IMR-90 (cell line): ENCODE measurements at regions not wholly inside any gene's neighbourhood (a gene's known extent, or its start where the extent isn't known, plus 50 kb on each side); places are given as distances from the start of the nearest gene placed in this dataset.

ENCODE experiments used
- ATAC-seq: fragments of 200-7000 bp; cut with Tn5 transposase; 2 replicates; pipeline ENCODE4 v1.9.1; 2020; ENCODE audit warnings: low read depth, mild to moderate bottlenecking, moderate library complexity
- BruUV-seq: library from RNA; stranded (reverse); fragments of 400-500 nt; replicated peaks from 2 replicates; lab custom pipeline; 2021; lab: Mats Ljungman, UMichigan
- CTCF ChIA-PET: fragments of 300-600 bp; formaldehyde crosslinking; extraction: SDS; loops from one replicate; lab custom pipeline; 2021; ENCODE audit warnings: antibody characterized with exemption; lab: Yijun Ruan, JAX
- POLR2A ChIA-PET: fragments of 300-600 bp; sonication (Branson Sonifier 250); formaldehyde crosslinking; loops from one replicate; lab custom pipeline; 2022; ENCODE audit warnings: antibody characterized with exemption; ENCODE audit not compliant: unreplicated experiment; lab: Charles Lee
- DNase-seq: peaks from one replicate; pipeline ENCODE4 v3.0.0; 2013
- H2AFZ ChIP-seq: replicated peaks from 2 replicates; pipeline ENCODE3; 2013; ENCODE audit warnings: low read length, mild to moderate bottlenecking; ENCODE audit not compliant: poor library complexity
- H2AK5ac ChIP-seq: 2 replicates; pipeline ENCODE4 v1.6.1; 2013; ENCODE audit warnings: low read depth, low read length, inconsistent platforms
- H2AK9ac ChIP-seq: replicated peaks from 2 replicates; pipeline ENCODE3; 2013; ENCODE audit warnings: mild to moderate bottlenecking, low read depth, low read length, moderate library complexity; ENCODE audit not compliant: poor library complexity
- H2BK120ac ChIP-seq: 2 replicates; pipeline ENCODE4 v1.6.1; 2013; ENCODE audit warnings: low read depth, low read length, inconsistent platforms
- H2BK15ac ChIP-seq: 3 replicates; pipeline ENCODE4 v1.6.1; 2013; ENCODE audit warnings: low read depth, low read length, inconsistent platforms
- H2BK20ac ChIP-seq: 2 replicates; pipeline ENCODE4 v1.6.1; 2013; ENCODE audit warnings: low read depth, mild to moderate bottlenecking, inconsistent platforms, low read length, moderate library complexity
- H2BK5ac ChIP-seq: 2 replicates; pipeline ENCODE4 v1.6.1; 2013; ENCODE audit warnings: mild to moderate bottlenecking, low read depth, low read length, inconsistent platforms; ENCODE audit not compliant: poor library complexity, severe bottlenecking
- H3K14ac ChIP-seq: replicated peaks from 2 replicates; pipeline ENCODE4 v1.6.1; 2013; ENCODE audit warnings: low read depth, low read length, inconsistent platforms
- H3K18ac ChIP-seq: 2 replicates; pipeline ENCODE4 v1.6.1; 2013; ENCODE audit warnings: low read depth, low read length, control low read depth
- H3K23ac ChIP-seq: 2 replicates; pipeline ENCODE4 v1.6.1; 2013; ENCODE audit warnings: low read depth, low read length, inconsistent platforms
- H3K27ac ChIP-seq: 2 replicates; pipeline ENCODE4 v1.5.1; 2013; ENCODE audit warnings: mild to moderate bottlenecking, control low read depth, low read length; ENCODE audit not compliant: insufficient read depth
- H3K27me3 ChIP-seq: 2 replicates; pipeline ENCODE4 v1.6.1; 2013; ENCODE audit warnings: low read length; ENCODE audit not compliant: control insufficient read depth, insufficient read depth
- H3K36me3 ChIP-seq: 2 replicates; pipeline ENCODE4 v1.6.1; 2013; ENCODE audit warnings: low read length, mixed read lengths; ENCODE audit not compliant: control insufficient read depth, insufficient read depth
- H3K4ac ChIP-seq: 2 replicates; pipeline ENCODE4 v1.6.1; 2013; ENCODE audit warnings: low read depth, low read length, inconsistent platforms
- H3K4me1 ChIP-seq: 2 replicates; pipeline ENCODE4 v1.6.1; 2013; ENCODE audit warnings: low read length, mixed read lengths; ENCODE audit not compliant: control insufficient read depth, insufficient read depth
- H3K4me2 ChIP-seq: 2 replicates; pipeline ENCODE4 v1.6.1; 2013; ENCODE audit warnings: low read depth, mild to moderate bottlenecking, control low read depth, low read length, moderate library complexity
- H3K4me3 ChIP-seq: 2 replicates; pipeline ENCODE4 v1.5.1; 2013; ENCODE audit warnings: low read depth, mild to moderate bottlenecking, control low read depth, low read length, moderate library complexity; ENCODE audit not compliant: insufficient read depth
- H3K56ac ChIP-seq: 2 replicates; pipeline ENCODE4 v1.6.1; 2013; ENCODE audit warnings: low read length, inconsistent platforms; ENCODE audit not compliant: insufficient read depth; ENCODE audit errors: extremely low read depth
- H3K79me1 ChIP-seq, 2 experiments: 2 replicates each; pipeline ENCODE4 v1.6.1; 2013; ENCODE audit warnings: low read length in 2 of 2, inconsistent platforms in 1 of 2, low read depth in 1 of 2
- H3K9ac ChIP-seq: 2 replicates; pipeline ENCODE4 v1.6.1; 2013; ENCODE audit warnings: low read depth, low read length, control low read depth
- H3K9me1 ChIP-seq: 2 replicates; pipeline ENCODE4 v1.6.1; 2013; ENCODE audit warnings: low read length, inconsistent platforms; ENCODE audit not compliant: insufficient read depth
- H3K9me3 ChIP-seq: 2 replicates; pipeline ENCODE4 v1.6.1; 2013; ENCODE audit warnings: low read length; ENCODE audit not compliant: control insufficient read depth, insufficient read depth
- H4K20me1 ChIP-seq: 2 replicates; pipeline ENCODE4 v1.6.1; 2013; ENCODE audit warnings: low read length, inconsistent platforms; ENCODE audit not compliant: insufficient read depth
- H4K5ac ChIP-seq: 2 replicates; pipeline ENCODE4 v1.6.1; 2013; ENCODE audit warnings: mild to moderate bottlenecking, low read depth, low read length, control low read depth
- H4K8ac ChIP-seq, 2 experiments: 2 replicates each; pipeline ENCODE4 v1.6.1; 2013; ENCODE audit warnings: low read depth in 2 of 2, low read length in 2 of 2, control low read depth in 1 of 2, inconsistent platforms in 1 of 2
- H4K91ac ChIP-seq: 2 replicates; pipeline ENCODE4 v1.6.1; 2013; ENCODE audit warnings: low read depth, low read length, inconsistent platforms; ENCODE audit not compliant: insufficient read depth
- CEBPB ChIP-seq: IDR thresholded peaks from 2 replicates; pipeline ENCODE4 v1.6.1; 2012; ENCODE audit warnings: low read depth, low read length, improper control_type of control experiment
- NFE2L2 ChIP-seq: fragments of 150-350 bp; IDR thresholded peaks from 2 replicates; pipeline ENCODE4 v1.6.1; 2016; ENCODE audit warnings: low read depth, mild to moderate bottlenecking, low read length
- WGBS, 2 experiments: methylation state at CpG; one replicate each; pipeline versions ENCODE4 v1.1.5 to v1.1.7; 2013; ENCODE audit warnings: missing lambda C conversion rate in 2 of 2; ENCODE audit not compliant: insufficient read length in 1 of 2; ENCODE audit errors: extremely low coverage in 2 of 2; 5-methylcytosine and 5-hydroxymethylcytosine counted together
- dilution Hi-C: fragments of 300-500 bp; cut with HindIII; formaldehyde crosslinking; loops from one replicate; pipeline ENCODE4 v1.14.3; 2018; ENCODE audit warnings: low sequenced_read_pairs; ENCODE audit not compliant: unreplicated experiment
- in situ Hi-C: fragments of 300-500 bp; cut with MboI; formaldehyde crosslinking; loops from 3 replicates; pipeline ENCODE4 v1.14.3; 2019; ENCODE audit warnings: low sequenced_read_pairs, inconsistent platforms, mixed read lengths
- intact Hi-C: fragments of 100-400 bp; cut with micrococcal nuclease; formaldehyde crosslinking; loops from 2 replicates; pipeline ENCODE4 v1.10.0; 2022

DNA sequence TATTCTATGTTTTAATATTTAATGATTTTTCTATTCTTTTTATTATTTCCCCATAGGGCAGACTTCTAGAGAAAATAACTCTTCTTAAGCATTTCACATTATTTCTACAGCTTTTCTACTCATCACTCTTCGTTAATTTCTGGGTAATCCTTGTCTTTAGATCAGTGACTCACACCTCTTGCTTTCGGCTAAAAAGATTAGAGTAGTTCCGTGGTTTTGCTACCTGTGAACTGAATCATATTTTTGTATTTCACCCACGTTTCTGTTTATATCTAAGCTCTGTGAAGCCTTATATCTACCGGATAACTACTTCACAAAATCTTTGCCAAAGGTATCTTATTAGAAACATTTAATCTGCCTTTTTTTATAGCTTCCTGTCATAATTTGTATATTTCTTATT lies 685.5 kb upstream of the FSHR start:
- H3K23ac ChIP-seq = no peak overlapping the region
- H3K56ac ChIP-seq = no peak overlapping the region
- BruUV-seq = no TSS peak
- no peak overlapping the region for H4K8ac ChIP-seq
- no peaks in the 10 kb centered on the region for H3K9me1 ChIP-seq
- H3K36me3 ChIP-seq = no peaks in the 10 kb centered on the region
- no peak overlapping the region for H3K4ac ChIP-seq
- H2BK5ac ChIP-seq = no peak overlapping the region
- in situ Hi-C loops (no loop called here), intact Hi-C loops (no loop called here), dilution Hi-C loops (no loop called here)
- POLR2A ChIA-PET = no interaction called here
- no peak overlapping the region for H2BK15ac ChIP-seq
- no peak overlapping the region for H2AFZ ChIP-seq
- H3K27ac ChIP-seq = no peak overlapping the region
- CTCF ChIA-PET = no interaction called here
- H2BK120ac ChIP-seq = no peak overlapping the region
- no peak overlapping the region for H2AK5ac ChIP-seq
- H3K9me3 ChIP-seq = peaks cover 2% of the 10 kb centered on the region
- DNase-seq = no peak
- TF ChIP-seq NFE2L2 = no peak
- no peak for TF ChIP-seq CEBPB
- no peak overlapping the region for H2BK20ac ChIP-seq
- no peaks in the 10 kb centered on the region for H4K20me1 ChIP-seq
- H3K4me2 ChIP-seq = no peak overlapping the region
- no peak overlapping the region for H2AK9ac ChIP-seq
- no peaks in the 10 kb centered on the region for H3K79me1 ChIP-seq
- H4K91ac ChIP-seq = no peak overlapping the region
- no peaks in the 10 kb centered on the region for H3K4me1 ChIP-seq
- H3K4me3 ChIP-seq = no peak overlapping the region
- no peak overlapping the region for H3K14ac ChIP-seq
- no CpG with 5 or more reads among the region's 5 CpGs for WGBS, 2 experiments
- no peak overlapping the region for H3K9ac ChIP-seq
- H3K27me3 ChIP-seq = no peaks in the 10 kb centered on the region
- H4K5ac ChIP-seq = no peak overlapping the region
- H3K18ac ChIP-seq = no peak overlapping the region
- ATAC-seq = no peak
